CD4-positive, alpha-beta T cell (primary cell): ENCODE measurements at regions not wholly inside any gene's neighbourhood (a gene's known extent, or its start where the extent isn't known, plus 50 kb on each side); places are given as distances from the start of the nearest gene placed in this dataset.

ENCODE experiments used
- ATAC-seq: fragments of 200-7000 bp; cut with Tn5 transposase; one replicate; pipeline ENCODE4 v1.10.0; 2022; ENCODE audit warnings: mild to moderate bottlenecking; ENCODE audit not compliant: poor library complexity
- CTCF ChIA-PET: fragments of 350-600 bp; sonication (Branson Sonifier 250); formaldehyde crosslinking; loops from one replicate; lab custom pipeline; 2021; ENCODE audit warnings: antibody characterized with exemption, inconsistent platforms; lab: Charles Lee
- POLR2A ChIA-PET: fragments of 350-600 bp; sonication (Branson Sonifier 250); formaldehyde crosslinking; loops from one replicate; lab custom pipeline; 2021; ENCODE audit warnings: antibody characterized with exemption, inconsistent platforms; lab: Charles Lee
- DNase-seq, 14 experiments: peaks; one replicate each; pipeline ENCODE4 v3.0.0-alpha.2; 2013 to 2020; ENCODE audit warnings: mixed read lengths in 2 of 14
- H3K27ac ChIP-seq, 2 donors: one replicate each; pipeline versions ENCODE4 v1.5.1 to v1.7.0; 2013; ENCODE audit warnings: low read length in 2 of 2, low read depth in 1 of 2, mild to moderate bottlenecking in 1 of 2
- H3K27me3 ChIP-seq, 2 experiments: 1 replicate in 1 of 2; 2 replicates in 1 of 2; pipeline versions ENCODE4 v1.6.1 to v1.7.0; 2013; ENCODE audit warnings: low read length in 2 of 2, control low read depth in 1 of 2, mild to moderate bottlenecking in 1 of 2, moderate library complexity in 1 of 2; ENCODE audit not compliant: insufficient read depth in 2 of 2, control insufficient read depth in 1 of 2
- H3K36me3 ChIP-seq: one replicate; pipeline ENCODE4 v1.6.1; 2013; ENCODE audit warnings: low read length, control low read depth; ENCODE audit not compliant: insufficient read depth
- H3K4me1 ChIP-seq: one replicate; pipeline ENCODE4 v1.6.1; 2013; ENCODE audit warnings: low read length, control low read depth; ENCODE audit not compliant: insufficient read depth
- H3K4me3 ChIP-seq: one replicate; pipeline ENCODE4 v1.5.1; 2013; ENCODE audit warnings: mild to moderate bottlenecking, low read length, moderate library complexity
- H3K9me3 ChIP-seq, 2 experiments: 1 replicate in 1 of 2; 2 replicates in 1 of 2; pipeline versions ENCODE4 v1.6.1 to v1.7.0; 2013; ENCODE audit warnings: low read length in 2 of 2, mild to moderate bottlenecking in 2 of 2, control low read depth in 1 of 2, moderate library complexity in 1 of 2; ENCODE audit not compliant: control insufficient read depth in 1 of 2, insufficient read depth in 1 of 2
- H3K27ac Mint-ChIP-seq: one replicate; pipeline ENCODE4 v1.8.0; 2020; ENCODE audit warnings: mixed read lengths
- H3K27me3 Mint-ChIP-seq: one replicate; pipeline ENCODE4 v1.8.0; 2021; ENCODE audit warnings: mixed read lengths
- H3K36me3 Mint-ChIP-seq: one replicate; pipeline ENCODE4 v1.8.0; 2021; ENCODE audit warnings: low read depth, mixed read lengths
- H3K4me1 Mint-ChIP-seq: one replicate; pipeline ENCODE4 v1.8.0; 2021; ENCODE audit warnings: low read depth, mixed read lengths
- H3K4me3 Mint-ChIP-seq: one replicate; pipeline ENCODE4 v1.8.0; 2020; ENCODE audit warnings: mild to moderate bottlenecking, mixed read lengths
- H3K9me3 Mint-ChIP-seq: one replicate; pipeline ENCODE4 v1.8.0; 2020; ENCODE audit warnings: mixed read lengths
- intact Hi-C, 2 experiments: fragments of 100-400 bp; cut with DNase I in 1 of 2; cut with micrococcal nuclease in 1 of 2; formaldehyde crosslinking; loops; one replicate each; pipeline versions ENCODE4 v1.15.1 to v1.9.0; 2023 to 2025; cut with DNase I, micrococcal nuclease
- TF ChIP-seq, protein P1 (sequence below): fragments of 200-600 bp; IDR thresholded peaks from one replicate; pipeline ENCODE4 v1.8.0; 2022; ENCODE audit warnings: antibody characterized with exemption, mild to moderate bottlenecking

- no peak for DNase-seq
Measured at GRCh38 chr7:42677751-42678699, 233.8 kb downstream of the C7orf25 start.

GRCh38 chr7:42674541-42674940 is 237.3 kb downstream of the C7orf25 start:
- intact Hi-C loops = no loop called here
- DNase-seq (no peak), ATAC-seq (no peak)
- Histone ChIP-seq H3K9me3 (no peaks in the 10 kb centered on the region), H3K36me3 (no peaks in the 10 kb centered on the region), H3K4me3 (no peak overlapping the region), H3K4me1 (no peaks in the 10 kb centered on the region), H3K27me3 (no peaks in the 10 kb centered on the region), H3K27ac (no peak overlapping the region)
- H3K4me1 Mint-ChIP-seq = no peaks in the 10 kb centered on the region
- TF ChIP-seq, protein P1, sequence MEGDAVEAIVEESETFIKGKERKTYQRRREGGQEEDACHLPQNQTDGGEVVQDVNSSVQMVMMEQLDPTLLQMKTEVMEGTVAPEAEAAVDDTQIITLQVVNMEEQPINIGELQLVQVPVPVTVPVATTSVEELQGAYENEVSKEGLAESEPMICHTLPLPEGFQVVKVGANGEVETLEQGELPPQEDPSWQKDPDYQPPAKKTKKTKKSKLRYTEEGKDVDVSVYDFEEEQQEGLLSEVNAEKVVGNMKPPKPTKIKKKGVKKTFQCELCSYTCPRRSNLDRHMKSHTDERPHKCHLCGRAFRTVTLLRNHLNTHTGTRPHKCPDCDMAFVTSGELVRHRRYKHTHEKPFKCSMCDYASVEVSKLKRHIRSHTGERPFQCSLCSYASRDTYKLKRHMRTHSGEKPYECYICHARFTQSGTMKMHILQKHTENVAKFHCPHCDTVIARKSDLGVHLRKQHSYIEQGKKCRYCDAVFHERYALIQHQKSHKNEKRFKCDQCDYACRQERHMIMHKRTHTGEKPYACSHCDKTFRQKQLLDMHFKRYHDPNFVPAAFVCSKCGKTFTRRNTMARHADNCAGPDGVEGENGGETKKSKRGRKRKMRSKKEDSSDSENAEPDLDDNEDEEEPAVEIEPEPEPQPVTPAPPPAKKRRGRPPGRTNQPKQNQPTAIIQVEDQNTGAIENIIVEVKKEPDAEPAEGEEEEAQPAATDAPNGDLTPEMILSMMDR = no peak
- POLR2A ChIA-PET = no interaction called here
- CTCF ChIA-PET = no interaction called here
- H3K27ac Mint-ChIP-seq = no peak overlapping the region
- H3K36me3 Mint-ChIP-seq = no peaks in the 10 kb centered on the region
- H3K27me3 Mint-ChIP-seq = peaks cover 7% of the 10 kb centered on the region
- H3K4me3 Mint-ChIP-seq = no peak overlapping the region
- no peaks in the 10 kb centered on the region for H3K9me3 Mint-ChIP-seq

More at GRCh38 chr7:42677751-42678699, 233.8 kb downstream of the C7orf25 start:
- intact Hi-C loops = no loop called here
- ATAC-seq = no peak
- ChIA-PET CTCF (no interaction called here), POLR2A (no interaction called here)
- Mint-ChIP-seq H3K9me3 (no peaks in the 10 kb centered on the region), H3K27ac (no peak overlapping the region), H3K4me3 (no peak overlapping the region), H3K4me1 (no peaks in the 10 kb centered on the region), H3K36me3 (no peaks in the 10 kb centered on the region), H3K27me3 (peaks cover 7% of the 10 kb centered on the region)
- Histone ChIP-seq H3K36me3 (no peaks in the 10 kb centered on the region), H3K9me3 (no peaks in the 10 kb centered on the region), H3K27ac (no peak overlapping the region), H3K27me3 (no peaks in the 10 kb centered on the region), H3K4me1 (no peaks in the 10 kb centered on the region), H3K4me3 (no peak overlapping the region)
- TF ChIP-seq, protein P1 = no peak

GRCh38 chr7:42673951-42674350 is 237.9 kb downstream of the C7orf25 start:
- Histone ChIP-seq H3K9me3 (no peaks in the 10 kb centered on the region), H3K4me3 (no peak overlapping the region), H3K27me3 (no peaks in the 10 kb centered on the region), H3K36me3 (no peaks in the 10 kb centered on the region), H3K4me1 (no peaks in the 10 kb centered on the region), H3K27ac (no peak overlapping the region)
- intact Hi-C loops = no loop called here
- Mint-ChIP-seq H3K27ac (no peak overlapping the region), H3K4me3 (no peak overlapping the region), H3K4me1 (no peaks in the 10 kb centered on the region), H3K36me3 (no peaks in the 10 kb centered on the region), H3K9me3 (no peaks in the 10 kb centered on the region), H3K27me3 (peaks cover 6% of the 10 kb centered on the region)
- TF ChIP-seq, protein P1 = no peak
- ChIA-PET POLR2A (no interaction called here), CTCF (no interaction called here)
- DNase-seq (no peak), ATAC-seq (no peak)
